DND-41 (cell line): ENCODE measurements at regions not wholly inside any gene's neighbourhood (a gene's known extent, or its start where the extent isn't known, plus 50 kb on each side); places are given as distances from the start of the nearest gene placed in this dataset.
"Not testable (repeated sequence)": the region's sequence is repeated elsewhere in the genome, so short reads cannot be mapped to it uniquely, and the experiment has no call there.

Experiments
- ATAC-seq: fragments of 200-7000 bp; cut with Tn5 transposase; 3 replicates; pipeline ENCODE4 v1.9.1; 2021; ENCODE audit warnings: low read depth; ENCODE audit not compliant: insufficient read depth
- DNase-seq: peaks from one replicate; pipeline ENCODE4 v3.0.0-alpha.2; 2020
- H2AFZ ChIP-seq: 2 replicates; pipeline ENCODE4 v1.6.0; 2012; ENCODE audit warnings: low read depth, low read length
- H3K27ac ChIP-seq: 2 replicates; pipeline ENCODE4 v1.5.1; 2012; ENCODE audit warnings: low read length, inconsistent platforms
- H3K27me3 ChIP-seq: fragments of 200-600 bp; sonication (generic); 2 replicates; pipeline ENCODE4 v1.6.0; 2012; ENCODE audit warnings: low read length, mild to moderate bottlenecking, inconsistent platforms; ENCODE audit not compliant: insufficient read depth, poor library complexity
- H3K36me3 ChIP-seq: 2 replicates; pipeline ENCODE4 v1.5.1; 2012; ENCODE audit warnings: low read length, inconsistent platforms; ENCODE audit not compliant: insufficient read depth
- H3K4me1 ChIP-seq: 2 replicates; pipeline ENCODE4 v1.5.1; 2012; ENCODE audit warnings: mild to moderate bottlenecking, low read length; ENCODE audit not compliant: insufficient read depth
- H3K4me2 ChIP-seq: 2 replicates; pipeline ENCODE4 v1.6.0; 2012; ENCODE audit warnings: mild to moderate bottlenecking, moderate library complexity, low read length, inconsistent platforms; ENCODE audit not compliant: insufficient read depth
- H3K4me3 ChIP-seq, 2 experiments: fragments of 200-600 bp in 1 of 2; shearing (Covaris generic) in 1 of 2; 2 replicates each; pipeline ENCODE4 v1.5.1; 2012 to 2016; ENCODE audit warnings: inconsistent platforms in 2 of 2, low read length in 2 of 2, mild to moderate bottlenecking in 2 of 2, low read depth in 1 of 2, moderate library complexity in 1 of 2
- H3K79me2 ChIP-seq: 2 replicates; pipeline ENCODE4 v1.6.0; 2012; ENCODE audit warnings: low read length, inconsistent platforms; ENCODE audit not compliant: insufficient read depth
- H3K9ac ChIP-seq: 2 replicates; pipeline ENCODE4 v1.6.0; 2012; ENCODE audit warnings: low read depth, mild to moderate bottlenecking, inconsistent platforms, low read length, moderate library complexity
- H3K9me3 ChIP-seq: 2 replicates; pipeline ENCODE4 v1.5.1; 2012; ENCODE audit warnings: low read length, moderate library complexity, mild to moderate bottlenecking, inconsistent platforms; ENCODE audit not compliant: insufficient read depth, severe bottlenecking
- H4K20me1 ChIP-seq: 2 replicates; pipeline ENCODE4 v1.6.0; 2012; ENCODE audit warnings: low read length; ENCODE audit not compliant: insufficient read depth
- CTCF ChIP-seq: IDR thresholded peaks from 2 replicates; pipeline ENCODE4 v1.5.1; 2012; ENCODE audit warnings: borderline replicate concordance, low read length, moderate library complexity, mild to moderate bottlenecking; ENCODE audit not compliant: poor library complexity, severe bottlenecking; ENCODE audit errors: extremely low read depth
- EZH2 ChIP-seq: IDR thresholded peaks from 3 replicates; pipeline ENCODE4 v1.6.1; 2012; ENCODE audit warnings: borderline replicate concordance, low read depth, mild to moderate bottlenecking, moderate library complexity, low read length, inconsistent platforms; ENCODE audit not compliant: severe bottlenecking

GRCh38 chr11:135019343-135019871 is 607.4 kb upstream of the B3GAT1 start:
- H3K36me3 ChIP-seq: no peaks in the 10 kb centered on the region
- ATAC-seq (no peak), DNase-seq (no peak)
- no peaks in the 10 kb centered on the region for H4K20me1 ChIP-seq
- no peak for TF ChIP-seq CTCF
- no peaks in the 10 kb centered on the region for H3K9me3 ChIP-seq
- no peak overlapping the region for H3K9ac ChIP-seq
- no peak overlapping the region for H2AFZ ChIP-seq
- no peak overlapping the region for H3K4me2 ChIP-seq
- H3K79me2 ChIP-seq: no peaks in the 10 kb centered on the region
- H3K27ac ChIP-seq: no peak overlapping the region
- peaks cover 6% of the 10 kb centered on the region for H3K27me3 ChIP-seq
- no peak overlapping the region for H3K4me3 ChIP-seq
- H3K4me1 ChIP-seq: no peaks in the 10 kb centered on the region

- TF ChIP-seq CTCF (no peak), EZH2 (no peak)
- no peak for DNase-seq
- Histone ChIP-seq H3K4me3 (no peak overlapping the region), H3K36me3 (no peaks in the 10 kb centered on the region), H3K27ac (no peak overlapping the region), H3K4me1 (no peaks in the 10 kb centered on the region), H3K9ac (no peak overlapping the region), H3K9me3 (no peaks in the 10 kb centered on the region), H2AFZ (no peak overlapping the region), H3K4me2 (no peak overlapping the region), H3K79me2 (no peaks in the 10 kb centered on the region), H3K27me3 (peaks cover 6% of the 10 kb centered on the region), H4K20me1 (no peaks in the 10 kb centered on the region)
- ATAC-seq: no peak
Observed at GRCh38 chr11:135017296-135017695, 605.3 kb upstream of the B3GAT1 start.

GRCh38 chr11:135015966-135016365 is 603.9 kb upstream of the B3GAT1 start:
- no peak for TF ChIP-seq CTCF
- no peak for TF ChIP-seq EZH2

GRCh38 chr11:135011313-135011712 is 599.3 kb upstream of the B3GAT1 start:
- ATAC-seq, DNase-seq, H3K4me2 ChIP-seq: not testable (repeated sequence)

More at GRCh38 chr11:135015966-135016365, 603.9 kb upstream of the B3GAT1 start:
- Histone ChIP-seq H2AFZ (no peak overlapping the region), H3K9ac (no peak overlapping the region), H3K79me2 (no peaks in the 10 kb centered on the region), H3K9me3 (no peaks in the 10 kb centered on the region), H3K36me3 (no peaks in the 10 kb centered on the region), H3K4me3 (no peak overlapping the region), H3K27ac (no peak overlapping the region), H3K27me3 (peaks cover 6% of the 10 kb centered on the region), H3K4me2 (no peak overlapping the region), H3K4me1 (no peaks in the 10 kb centered on the region), H4K20me1 (no peaks in the 10 kb centered on the region)
- DNase-seq (no peak), ATAC-seq (no peak)

More at GRCh38 chr11:135011313-135011712, 599.3 kb upstream of the B3GAT1 start:
- H3K79me2 ChIP-seq, H4K20me1 ChIP-seq, H3K9me3 ChIP-seq, H3K27ac ChIP-seq, H2AFZ ChIP-seq, H3K4me3 ChIP-seq, H3K4me1 ChIP-seq, H3K36me3 ChIP-seq, H3K9ac ChIP-seq: not testable (repeated sequence)
- H3K27me3 ChIP-seq: peaks cover 15% of the 10 kb centered on the region
